Heart left ventricle (tissue), 13 donors: ENCODE measurements at regions not wholly inside any gene's neighbourhood (a gene's known extent, or its start where the extent isn't known, plus 50 kb on each side); places are given as distances from the start of the nearest gene placed in this dataset.

Experiments used
- POLR2A ChIP-seq, 2 donors: fragments of 450-650 bp; IDR thresholded peaks; one replicate each; pipeline ENCODE4 v1.6.1; 2017; ENCODE audit warnings: antibody characterized with exemption in 2 of 2, mild to moderate bottlenecking in 2 of 2, moderate library complexity in 2 of 2
- TF ChIP-seq, protein P1 (sequence below), 12 donors: fragments of 200-600 bp; sonication (generic) in 4 of 12; IDR thresholded peaks; one replicate each; pipeline versions ENCODE4 v1.5.0 to v1.8.0; 2018 to 2022; ENCODE audit warnings: antibody characterized with exemption in 12 of 12, mild to moderate bottlenecking in 5 of 12
- donor health status: ischemic (EF 13 %, LVEDD 7.1; RV severe dilation, severe dysfunction).
- donor health status: DM: no; HTN: yes; CAD: no.
- donor health status: DM: no; HTN: no; CAD: no.
- donor health status: ischemic (EF 25% LVEDD 6.9; RV normal size, moderate dysfunction).
- donor health status: ischemic (EF 25% LVEDD 5.7; RV mildly dilated, moderate dysfunction).
- donor health status: ischemic (EF 35%, LVEDD 5.7; RV mildly dilated, moderate dysfunction).
- donor health status: nonischemic (EF 11% LVEDD 7.7; RV severe dilation, severe dysfunction).
- donor health status: DM: yes; HTN: yes; CAD: no.
- donor health status: PGD.
- donor health status: ischemic (EF 29% LVEDD 5.4; RV normal size, mild dysfunction).
- donor health status: nonischemic (EF 23%, LVEDD 6.1; RV moderate dilation, normal function).

DNA sequence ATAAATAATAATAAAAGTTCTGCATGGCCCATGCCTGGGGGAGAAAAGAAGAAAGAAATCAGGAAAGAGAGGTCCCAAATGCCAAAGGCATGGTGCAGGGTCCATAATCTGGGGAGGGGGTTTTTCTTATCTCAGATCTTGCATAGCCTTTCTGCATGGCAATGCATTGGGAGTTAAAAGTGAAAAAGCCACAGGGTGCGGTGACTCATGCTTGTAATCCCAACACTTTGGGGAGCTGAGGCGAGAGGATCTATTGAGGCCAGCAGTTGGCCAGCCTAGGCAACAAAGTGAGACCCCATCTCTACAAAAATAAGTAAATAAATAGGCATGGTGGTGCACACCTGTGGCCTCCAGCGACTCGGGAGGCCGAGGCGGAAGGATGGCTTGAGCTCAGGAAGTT, 76.8 kb upstream of the GATA2 start:
- TF ChIP-seq, protein P1, sequence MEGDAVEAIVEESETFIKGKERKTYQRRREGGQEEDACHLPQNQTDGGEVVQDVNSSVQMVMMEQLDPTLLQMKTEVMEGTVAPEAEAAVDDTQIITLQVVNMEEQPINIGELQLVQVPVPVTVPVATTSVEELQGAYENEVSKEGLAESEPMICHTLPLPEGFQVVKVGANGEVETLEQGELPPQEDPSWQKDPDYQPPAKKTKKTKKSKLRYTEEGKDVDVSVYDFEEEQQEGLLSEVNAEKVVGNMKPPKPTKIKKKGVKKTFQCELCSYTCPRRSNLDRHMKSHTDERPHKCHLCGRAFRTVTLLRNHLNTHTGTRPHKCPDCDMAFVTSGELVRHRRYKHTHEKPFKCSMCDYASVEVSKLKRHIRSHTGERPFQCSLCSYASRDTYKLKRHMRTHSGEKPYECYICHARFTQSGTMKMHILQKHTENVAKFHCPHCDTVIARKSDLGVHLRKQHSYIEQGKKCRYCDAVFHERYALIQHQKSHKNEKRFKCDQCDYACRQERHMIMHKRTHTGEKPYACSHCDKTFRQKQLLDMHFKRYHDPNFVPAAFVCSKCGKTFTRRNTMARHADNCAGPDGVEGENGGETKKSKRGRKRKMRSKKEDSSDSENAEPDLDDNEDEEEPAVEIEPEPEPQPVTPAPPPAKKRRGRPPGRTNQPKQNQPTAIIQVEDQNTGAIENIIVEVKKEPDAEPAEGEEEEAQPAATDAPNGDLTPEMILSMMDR (IDR thresholded peaks at IDR 0.05), result no peak
- TF ChIP-seq POLR2A (IDR thresholded peaks at IDR 0.05), result no peak
